ENCODE measurements at regions not wholly inside any gene's neighbourhood (a gene's known extent, or its start where the extent isn't known, plus 50 kb on each side); places are given as distances from the start of the nearest gene placed in this dataset.

DNA sequence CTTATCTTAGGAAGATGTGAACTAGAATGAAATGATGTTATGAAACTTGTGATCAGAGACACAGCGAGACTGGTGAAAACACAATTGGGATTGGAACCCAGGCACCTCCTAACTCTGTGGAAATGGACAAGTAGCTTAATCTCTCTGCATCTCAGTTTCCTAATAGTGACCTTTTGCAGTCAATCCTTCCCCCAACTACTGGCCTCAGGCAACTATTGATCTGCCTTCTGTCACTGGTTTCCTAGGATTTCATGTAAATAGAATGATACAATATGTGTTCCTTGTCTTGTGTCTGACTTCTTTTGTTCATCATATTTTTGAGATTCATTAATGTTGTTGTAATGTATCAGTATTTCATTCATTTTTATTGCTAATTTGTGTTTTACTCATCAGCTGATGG, 341.7 kb downstream of the REEP3 start:
- TF ChIP-seq, protein P1, sequence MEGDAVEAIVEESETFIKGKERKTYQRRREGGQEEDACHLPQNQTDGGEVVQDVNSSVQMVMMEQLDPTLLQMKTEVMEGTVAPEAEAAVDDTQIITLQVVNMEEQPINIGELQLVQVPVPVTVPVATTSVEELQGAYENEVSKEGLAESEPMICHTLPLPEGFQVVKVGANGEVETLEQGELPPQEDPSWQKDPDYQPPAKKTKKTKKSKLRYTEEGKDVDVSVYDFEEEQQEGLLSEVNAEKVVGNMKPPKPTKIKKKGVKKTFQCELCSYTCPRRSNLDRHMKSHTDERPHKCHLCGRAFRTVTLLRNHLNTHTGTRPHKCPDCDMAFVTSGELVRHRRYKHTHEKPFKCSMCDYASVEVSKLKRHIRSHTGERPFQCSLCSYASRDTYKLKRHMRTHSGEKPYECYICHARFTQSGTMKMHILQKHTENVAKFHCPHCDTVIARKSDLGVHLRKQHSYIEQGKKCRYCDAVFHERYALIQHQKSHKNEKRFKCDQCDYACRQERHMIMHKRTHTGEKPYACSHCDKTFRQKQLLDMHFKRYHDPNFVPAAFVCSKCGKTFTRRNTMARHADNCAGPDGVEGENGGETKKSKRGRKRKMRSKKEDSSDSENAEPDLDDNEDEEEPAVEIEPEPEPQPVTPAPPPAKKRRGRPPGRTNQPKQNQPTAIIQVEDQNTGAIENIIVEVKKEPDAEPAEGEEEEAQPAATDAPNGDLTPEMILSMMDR (IDR thresholded peaks at IDR 0.05; ENCODE audit: insufficient read depth, low read length, severe bottlenecking) = no peak
- FAIRE-seq = no peak

DNA sequence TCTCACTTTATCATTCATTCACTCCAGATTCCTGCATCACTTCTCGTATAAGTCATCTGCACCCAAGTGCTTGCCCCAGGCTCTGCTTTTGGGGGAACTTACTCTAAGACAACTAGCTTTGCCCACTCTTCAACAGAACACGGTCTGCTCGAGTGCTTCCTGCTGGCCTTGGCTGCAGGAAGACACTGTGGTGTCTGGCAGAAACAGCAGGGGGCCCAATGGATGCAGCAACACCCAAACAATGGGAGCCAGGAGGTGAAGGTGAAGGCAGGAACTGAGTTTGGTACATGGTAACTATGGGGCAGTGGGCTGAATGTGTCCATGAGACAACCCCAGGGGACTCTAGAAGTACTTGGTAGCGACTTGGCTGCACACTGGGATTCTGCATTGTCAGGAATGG, 344.0 kb downstream of the REEP3 start:
- TF ChIP-seq, protein P1 (IDR thresholded peaks at IDR 0.05; ENCODE audit: insufficient read depth, low read length, severe bottlenecking) = no peak
- no peaks in the 10 kb centered on the region for H3K27me3 ChIP-seq (ENCODE audit: control insufficient read depth, insufficient read depth, low read length)
- no peaks in the 10 kb centered on the region for H3K36me3 ChIP-seq (ENCODE audit: control insufficient read depth, insufficient read depth, low read length)
- FAIRE-seq (no peak), DNase-seq (ENCODE audit: low read depth) (no peak)
- H3K4me3 ChIP-seq (ENCODE audit: low read depth, low read length) = no peak overlapping the region

More for the DNA sequence above, 341.7 kb downstream of the REEP3 start:
- no peak overlapping the region for H3K4me3 ChIP-seq (ENCODE audit: low read depth, low read length)
- no peaks in the 10 kb centered on the region for H3K27me3 ChIP-seq (ENCODE audit: control insufficient read depth, insufficient read depth, low read length)
- no peaks in the 10 kb centered on the region for H3K36me3 ChIP-seq (ENCODE audit: control insufficient read depth, insufficient read depth, low read length)
- no peak for DNase-seq (ENCODE audit: low read depth)

DNA sequence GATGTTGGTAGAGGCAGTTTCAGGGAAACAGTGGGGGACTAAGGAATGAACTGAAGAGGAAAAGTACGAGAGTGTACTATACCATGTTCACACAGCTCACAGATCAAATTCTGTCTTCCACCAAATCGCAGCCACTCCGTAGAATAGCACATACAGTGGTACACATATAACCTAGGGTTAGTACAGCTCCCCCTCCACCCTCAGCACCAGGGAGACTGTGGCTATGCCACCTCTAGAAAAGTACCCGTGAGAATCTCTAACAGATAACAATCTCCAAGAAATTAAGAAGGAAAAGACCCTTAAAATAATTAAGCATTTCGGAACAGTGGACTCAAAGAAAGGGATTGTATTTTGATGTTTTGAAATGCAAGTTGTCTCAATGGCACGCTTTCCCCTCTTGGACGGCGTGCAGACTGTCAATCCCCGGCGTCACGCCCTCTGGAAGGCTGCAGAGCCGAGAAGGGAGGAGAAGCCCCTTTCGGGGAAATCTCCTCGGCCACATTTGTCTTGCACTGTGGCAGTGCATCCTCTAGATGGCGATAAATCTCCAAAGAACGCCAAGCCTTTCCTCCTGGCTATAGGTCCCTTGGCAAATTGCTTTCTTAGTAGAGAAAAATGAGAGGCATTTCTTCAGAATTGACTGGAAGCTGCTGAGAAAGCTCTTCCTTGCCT, 345.0 kb downstream of the REEP3 start:
- TF ChIP-seq, protein P1 (IDR thresholded peaks at IDR 0.05; ENCODE audit: insufficient read depth, low read length, severe bottlenecking) = peak; percentile 84
- no peaks in the 10 kb centered on the region for H3K36me3 ChIP-seq (ENCODE audit: control insufficient read depth, insufficient read depth, low read length)
- H3K4me3 ChIP-seq (ENCODE audit: low read depth, low read length) = no peak overlapping the region
- peak; percentile 61 for DNase-seq (ENCODE audit: low read depth)
- FAIRE-seq = no peak
- H3K27me3 ChIP-seq (ENCODE audit: control insufficient read depth, insufficient read depth, low read length) = no peaks in the 10 kb centered on the region

DNA sequence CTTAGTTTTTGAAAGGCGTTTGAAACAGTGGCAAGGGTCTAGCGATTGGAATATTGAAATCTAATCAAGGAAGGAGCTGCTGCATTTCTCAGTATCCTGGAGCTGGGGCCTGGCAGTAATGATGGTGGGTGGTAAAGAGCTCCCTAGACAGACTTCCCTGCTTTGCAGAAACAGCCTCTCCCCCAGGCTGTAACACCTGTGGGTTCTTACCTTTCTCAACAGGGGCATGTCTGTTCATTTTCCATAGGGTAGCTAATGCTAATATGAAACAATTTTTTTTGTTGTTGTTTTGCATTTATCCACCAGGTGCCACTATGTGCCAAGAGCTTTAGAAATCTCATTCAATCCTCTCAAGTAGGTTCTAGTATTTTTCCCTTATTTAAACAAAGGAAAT, 345.5 kb downstream of the REEP3 start:
- TF ChIP-seq, protein P1 (IDR thresholded peaks at IDR 0.05; ENCODE audit: insufficient read depth, low read length, severe bottlenecking) = peak; percentile 34
- no peaks in the 10 kb centered on the region for H3K27me3 ChIP-seq (ENCODE audit: control insufficient read depth, insufficient read depth, low read length)
- no peak for FAIRE-seq
- no peak overlapping the region for H3K4me3 ChIP-seq (ENCODE audit: low read depth, low read length)
- DNase-seq (ENCODE audit: low read depth) = peak; percentile 49
- no peaks in the 10 kb centered on the region for H3K36me3 ChIP-seq (ENCODE audit: control insufficient read depth, insufficient read depth, low read length)

DNA sequence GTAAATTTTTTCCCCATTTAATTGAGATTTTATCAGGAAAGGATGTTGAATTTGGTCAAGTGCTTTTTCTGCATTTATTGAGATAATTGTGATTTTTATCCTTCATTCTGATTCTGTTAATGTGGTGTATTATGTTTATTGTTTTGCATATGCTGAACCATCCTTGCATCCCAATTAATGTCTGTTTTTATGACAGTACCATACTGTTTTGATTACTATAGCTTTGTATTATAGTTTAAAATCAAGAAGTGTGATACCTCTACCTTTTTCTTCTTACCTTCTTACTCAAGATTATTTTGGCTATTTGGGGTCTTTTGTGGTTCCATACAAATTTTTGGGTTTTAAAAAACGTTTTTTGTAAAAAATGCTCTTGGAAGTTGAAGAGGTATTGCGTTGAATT, 357.2 kb downstream of the REEP3 start:
- DNase-seq (ENCODE audit: low read depth) = no peak
- TF ChIP-seq, protein P1 (IDR thresholded peaks at IDR 0.05; ENCODE audit: insufficient read depth, low read length, severe bottlenecking) = no peak
- Histone ChIP-seq H3K27me3 (ENCODE audit: control insufficient read depth, insufficient read depth, low read length) (no peaks in the 10 kb centered on the region), H3K36me3 (ENCODE audit: control insufficient read depth, insufficient read depth, low read length) (no peaks in the 10 kb centered on the region), H3K4me3 (ENCODE audit: low read depth, low read length) (no peak overlapping the region)
- FAIRE-seq = no peak

DNA sequence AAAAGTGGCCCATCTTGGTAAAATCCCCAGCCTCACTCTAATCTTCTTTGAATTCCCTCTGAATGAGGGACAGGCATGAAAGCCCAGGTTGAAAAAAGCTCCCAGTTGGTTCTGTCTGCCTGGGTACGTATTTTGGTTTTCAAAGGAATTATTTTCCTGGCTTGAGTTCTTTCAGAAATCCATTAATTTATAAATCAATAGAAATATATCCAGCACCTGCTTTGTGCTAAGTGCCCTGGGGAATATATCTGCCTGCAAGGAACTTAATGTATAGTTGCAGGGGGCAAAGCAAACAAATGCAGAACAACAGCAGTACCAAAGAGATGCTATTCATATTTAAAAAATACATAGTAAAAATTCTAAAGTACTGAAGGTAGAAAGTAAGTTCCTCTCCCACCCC, 362.7 kb downstream of the REEP3 start:
- no peaks in the 10 kb centered on the region for H3K36me3 ChIP-seq (ENCODE audit: control insufficient read depth, insufficient read depth, low read length)
- TF ChIP-seq, protein P1 (IDR thresholded peaks at IDR 0.05; ENCODE audit: insufficient read depth, low read length, severe bottlenecking) = no peak
- FAIRE-seq (no peak), DNase-seq (ENCODE audit: low read depth) (no peak)
- H3K27me3 ChIP-seq (ENCODE audit: control insufficient read depth, insufficient read depth, low read length) = no peaks in the 10 kb centered on the region
- no peak overlapping the region for H3K4me3 ChIP-seq (ENCODE audit: low read depth, low read length)

Data from bronchial epithelial cell (primary cell).